HG03045 (cell line): ENCODE measurements at regions not wholly inside any gene's neighbourhood (a gene's known extent, or its start where the extent isn't known, plus 50 kb on each side); places are given as distances from the start of the nearest gene placed in this dataset.

Source experiments
- ATAC-seq: cut with Tn5 transposase; IDR thresholded peaks from one replicate; pipeline ENCODE4 v1.9.1; 2021; ENCODE audit warnings: mild to moderate bottlenecking, moderate library complexity; ENCODE audit not compliant: unreplicated experiment

DNA sequence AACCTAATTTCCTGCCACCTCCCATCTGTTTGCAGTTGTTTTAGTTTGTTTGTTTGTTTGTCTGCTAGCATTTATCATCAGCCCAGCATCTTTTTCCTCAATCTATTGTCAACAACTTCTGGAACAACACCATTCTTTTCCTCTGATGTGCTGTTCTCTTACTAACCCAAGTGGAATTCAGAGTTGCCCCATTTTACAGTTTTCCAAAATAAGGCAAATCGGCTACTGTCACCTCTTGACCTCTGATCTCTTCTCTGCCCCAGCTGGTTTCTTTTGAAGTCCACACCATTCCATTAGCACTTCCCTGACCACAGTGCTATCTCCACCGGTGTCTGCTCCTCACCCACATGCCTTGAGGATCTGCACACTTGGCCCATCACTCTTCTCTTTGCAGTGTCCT, 102.4 kb downstream of the EFNB2 start:
- no peak for ATAC-seq

DNA sequence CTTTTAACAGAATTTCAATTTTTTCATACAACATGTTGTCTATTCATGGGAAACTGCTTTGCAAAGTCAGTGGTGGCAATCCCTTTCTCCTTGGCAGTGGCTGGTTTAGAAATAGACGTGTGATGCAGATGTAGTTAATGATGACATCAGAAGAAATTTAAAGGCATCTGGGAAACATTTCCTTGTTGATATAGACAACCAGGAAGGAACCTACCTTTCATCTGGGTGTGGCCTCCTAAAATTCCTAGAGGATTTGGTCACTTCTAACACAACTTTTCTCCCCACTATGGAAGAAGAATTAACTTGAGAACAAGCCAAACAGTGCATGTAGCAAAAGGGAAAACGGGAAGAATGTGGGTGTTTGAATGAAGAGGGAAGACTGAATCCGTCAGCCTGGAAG, 102.8 kb downstream of the EFNB2 start:
- ATAC-seq = no peak

DNA sequence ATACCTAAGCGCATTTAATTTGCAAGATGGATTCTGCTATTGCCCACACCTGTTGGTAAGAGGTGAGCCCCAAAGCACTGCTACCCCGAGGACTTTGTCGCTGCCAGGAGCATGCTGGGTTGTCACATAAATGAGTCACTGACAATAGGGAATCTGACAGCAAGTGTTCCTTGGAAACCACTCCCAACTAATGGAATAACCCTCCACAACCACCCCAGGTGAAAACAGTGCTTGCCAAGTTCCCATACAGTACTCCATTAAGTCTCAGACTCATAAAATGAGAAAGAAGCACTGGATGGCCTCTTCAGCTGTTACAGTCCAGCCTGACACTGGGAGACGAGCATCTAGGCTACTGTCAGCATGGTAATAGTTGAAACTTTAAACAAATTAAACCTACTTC, 108.6 kb downstream of the EFNB2 start:
- ATAC-seq = no peak

DNA sequence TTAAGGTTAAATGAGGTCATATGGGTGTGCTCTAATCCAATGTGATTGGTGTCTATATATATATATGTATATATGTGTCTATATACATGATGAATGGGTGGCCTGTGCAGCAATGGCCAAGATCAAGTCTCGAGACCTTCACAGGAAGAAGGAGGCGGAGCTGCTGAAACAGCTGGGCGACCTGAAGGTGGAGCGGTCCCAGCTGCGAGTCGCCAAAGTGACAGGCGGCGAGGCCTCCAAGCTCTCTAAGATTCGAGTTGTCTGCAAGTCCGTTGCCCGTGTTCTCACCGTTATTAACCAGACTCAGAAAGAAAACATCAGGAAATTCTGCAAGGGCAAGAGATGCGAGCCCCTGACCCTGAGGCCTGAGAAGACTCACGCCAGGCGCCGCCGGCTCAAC, 109.8 kb downstream of the EFNB2 start:
- ATAC-seq = no peak

DNA sequence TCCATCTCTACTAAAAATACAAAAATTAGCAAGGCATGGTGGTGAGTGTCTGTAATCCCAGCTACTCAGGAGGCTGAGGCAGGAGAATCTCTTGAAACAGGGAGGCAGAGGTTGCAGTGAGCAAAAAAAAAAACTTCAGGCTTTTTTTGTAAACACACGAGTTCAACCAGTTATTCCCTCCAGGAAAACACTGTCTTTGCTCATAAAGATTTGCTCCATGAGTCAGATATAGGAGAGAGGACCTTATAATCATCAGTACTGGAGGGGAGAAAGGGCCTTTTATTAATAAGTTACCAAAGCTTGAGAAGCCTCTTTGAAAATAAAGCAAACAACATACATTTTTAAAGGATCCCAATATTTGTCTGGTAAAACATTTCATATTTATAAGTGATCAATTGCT, 110.7 kb downstream of the EFNB2 start:
- ATAC-seq = no peak

DNA sequence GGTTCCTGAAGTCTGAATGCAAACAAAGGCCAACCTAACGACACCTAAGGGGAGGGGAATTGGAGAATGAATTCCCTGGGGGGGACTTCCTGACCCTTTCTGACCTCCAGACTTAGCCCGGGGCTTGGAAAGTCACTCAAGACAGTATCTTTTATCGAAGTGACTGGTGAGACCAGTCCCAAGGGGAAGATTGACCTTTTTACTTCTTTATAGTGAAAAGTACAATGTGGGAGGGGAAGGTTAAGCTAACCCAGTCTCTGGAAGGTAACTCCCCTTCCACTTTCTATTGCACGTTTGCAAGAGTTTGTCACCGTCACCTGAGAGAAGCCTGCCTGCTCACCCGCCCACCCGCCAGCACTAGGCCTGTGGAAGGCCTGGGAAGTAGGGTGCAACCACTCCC, 111.9 kb downstream of the EFNB2 start:
- no peak for ATAC-seq

DNA sequence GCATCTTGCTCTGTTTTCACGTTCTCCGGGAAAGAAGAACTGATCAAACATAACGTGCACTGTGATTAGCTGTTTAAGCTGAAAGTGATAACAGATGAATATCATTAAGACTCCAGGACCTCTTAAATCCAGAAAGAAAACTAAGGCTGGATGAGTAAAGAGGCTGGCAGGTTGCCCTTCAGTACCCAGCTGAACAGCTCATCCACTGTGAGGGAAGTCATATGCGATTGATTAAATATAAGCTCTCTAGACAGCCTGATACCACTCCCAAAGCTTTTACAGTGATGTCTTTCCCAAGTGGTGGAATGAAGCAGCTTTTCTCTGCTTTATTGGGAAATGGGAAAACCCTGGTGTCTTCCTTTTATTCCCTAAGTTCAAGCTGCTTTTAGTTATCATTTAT, 116.9 kb downstream of the EFNB2 start:
- no peak for ATAC-seq

DNA sequence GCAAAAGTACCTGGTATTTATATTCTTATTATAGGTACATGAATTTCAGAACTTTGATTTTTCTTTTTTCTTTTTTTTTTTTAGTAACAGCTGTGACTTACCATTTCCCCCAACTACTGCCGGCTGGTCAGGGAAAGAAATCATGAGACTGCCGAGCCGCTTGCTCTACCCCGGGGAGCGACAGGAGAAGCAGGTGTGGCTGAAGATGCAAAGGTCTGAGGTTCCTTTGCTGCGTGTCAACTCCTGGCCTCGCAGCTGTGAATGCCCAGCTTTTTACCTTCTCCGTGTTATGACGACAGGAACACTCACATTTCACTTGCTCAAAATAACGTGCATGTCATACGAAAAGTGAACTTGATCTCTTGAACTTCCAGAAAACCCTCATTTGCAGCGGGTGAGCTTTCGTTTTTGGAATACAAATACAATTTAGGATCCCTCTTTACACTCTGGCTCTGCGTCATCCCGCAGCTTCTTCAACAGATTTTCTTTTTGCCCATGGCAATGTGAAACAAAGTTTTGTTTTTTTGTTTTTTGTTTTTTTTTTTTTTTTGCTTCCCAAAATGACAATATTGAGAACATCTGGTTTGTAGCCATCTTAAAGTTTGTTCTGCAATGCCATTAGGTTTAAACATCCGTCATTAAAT, 117.9 kb downstream of the EFNB2 start:
- ATAC-seq = no peak

DNA sequence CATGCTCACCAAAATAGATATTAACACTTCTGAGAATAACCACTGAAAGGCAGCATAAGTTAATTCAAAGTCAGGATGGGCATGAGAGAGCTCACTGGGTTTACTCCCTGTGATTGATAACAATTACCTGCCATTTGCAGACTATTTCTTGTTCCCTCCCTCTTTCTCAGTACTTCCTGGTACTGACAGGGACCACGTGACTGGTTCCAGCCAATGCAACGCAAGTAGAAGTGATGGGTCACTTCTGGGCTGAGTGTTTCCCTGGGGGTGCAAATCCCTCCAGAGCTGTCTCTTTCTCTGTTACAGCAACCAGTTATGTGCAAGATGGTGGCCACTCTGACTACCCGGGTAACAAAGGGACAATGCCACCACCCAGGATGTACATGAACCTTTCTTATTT, 118.8 kb downstream of the EFNB2 start:
- no peak for ATAC-seq

DNA sequence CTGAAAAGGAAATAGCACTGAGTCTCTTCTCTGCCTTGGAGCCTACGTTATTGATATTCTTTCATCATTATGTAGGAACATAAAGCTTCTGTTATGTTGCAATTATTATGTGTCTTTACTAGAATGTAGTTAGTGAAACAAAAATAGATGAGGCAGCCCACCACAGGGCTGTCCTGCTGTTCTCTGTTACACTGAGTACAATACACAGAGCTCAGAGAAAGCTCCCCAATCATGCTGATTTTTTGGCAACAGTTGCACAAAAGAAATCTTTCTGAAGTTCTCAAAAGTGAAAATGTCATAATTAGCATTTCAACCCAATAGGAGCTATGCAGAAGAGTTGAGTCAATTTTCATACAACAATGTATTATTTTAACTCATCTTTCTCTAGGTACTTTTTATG, 119.5 kb downstream of the EFNB2 start:
- no peak for ATAC-seq

DNA sequence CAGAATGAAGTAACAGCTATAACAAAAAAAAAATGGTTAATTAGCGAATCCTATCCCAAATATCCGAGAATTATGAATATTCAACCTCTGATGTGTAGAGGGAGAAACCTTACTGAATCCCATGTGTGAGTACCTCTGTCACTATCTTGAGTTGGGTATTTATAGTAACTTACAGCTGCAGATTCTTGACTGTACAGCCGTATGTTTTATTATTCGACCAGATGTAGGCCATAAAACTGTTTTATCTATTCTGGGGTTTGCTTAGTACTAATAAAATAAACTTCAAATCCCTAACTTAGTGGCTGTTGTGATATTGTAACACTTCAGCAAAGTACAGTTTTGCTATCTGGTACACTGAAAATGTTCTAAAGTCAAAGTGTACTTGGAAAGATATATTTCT, 120.0 kb downstream of the EFNB2 start:
- ATAC-seq = no peak

DNA sequence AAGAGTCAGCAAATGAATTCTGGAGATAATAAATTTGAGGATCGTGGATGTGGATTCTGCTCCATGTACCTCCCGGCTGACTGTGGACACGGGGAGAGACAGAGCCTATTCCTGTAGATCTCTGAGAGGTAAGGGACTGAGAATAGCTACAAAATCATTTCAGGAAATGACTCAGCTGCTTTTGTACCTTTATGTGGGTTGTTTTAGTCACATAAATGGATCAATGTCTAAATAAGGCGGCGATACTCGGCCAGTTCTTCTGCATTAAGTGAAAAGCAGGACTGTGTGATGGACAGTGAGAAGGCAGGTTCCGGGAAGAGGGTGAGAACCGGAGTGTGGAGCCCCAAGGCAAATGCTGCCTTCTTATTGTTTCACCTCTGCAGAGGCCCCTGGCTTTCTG, 128.1 kb downstream of the EFNB2 start:
- ATAC-seq = no peak

DNA sequence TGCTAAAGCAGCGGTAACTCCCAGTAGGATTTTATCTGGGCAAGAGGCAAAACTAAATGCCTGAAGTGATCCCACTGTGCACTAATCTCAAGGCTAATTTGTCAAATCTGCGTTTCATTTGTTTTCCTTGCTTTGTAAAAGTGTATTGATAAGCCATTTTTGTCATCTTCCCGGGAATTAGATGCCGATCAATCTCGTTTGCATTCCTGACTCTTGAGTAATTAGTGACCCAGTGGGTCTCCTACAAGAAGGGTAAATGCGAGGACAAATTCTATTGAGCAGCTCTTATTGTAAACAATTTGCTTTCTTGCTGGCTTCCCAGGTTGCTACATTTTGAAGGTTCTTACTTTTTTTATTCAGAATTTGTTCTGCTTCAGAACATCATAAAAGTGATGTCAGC, 129.7 kb downstream of the EFNB2 start:
- ATAC-seq = no peak

DNA sequence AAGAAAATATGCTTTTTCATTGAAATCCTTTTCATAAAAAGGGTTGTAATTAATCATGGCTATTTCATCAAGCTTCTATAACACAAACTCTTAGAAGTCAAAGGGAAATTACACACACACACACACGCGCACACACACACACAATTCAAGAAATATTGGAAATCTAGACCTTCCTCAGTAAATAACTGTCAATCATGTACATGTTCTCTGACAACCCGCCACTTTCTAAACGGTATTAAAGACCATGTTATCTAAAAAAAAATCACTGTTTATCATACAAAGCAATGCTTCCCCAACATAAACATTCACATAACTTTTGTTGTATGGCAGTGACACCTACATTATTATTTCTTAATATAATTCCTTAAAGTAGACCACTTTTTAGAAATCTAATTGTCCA, 132.2 kb downstream of the EFNB2 start:
- no peak for ATAC-seq

DNA sequence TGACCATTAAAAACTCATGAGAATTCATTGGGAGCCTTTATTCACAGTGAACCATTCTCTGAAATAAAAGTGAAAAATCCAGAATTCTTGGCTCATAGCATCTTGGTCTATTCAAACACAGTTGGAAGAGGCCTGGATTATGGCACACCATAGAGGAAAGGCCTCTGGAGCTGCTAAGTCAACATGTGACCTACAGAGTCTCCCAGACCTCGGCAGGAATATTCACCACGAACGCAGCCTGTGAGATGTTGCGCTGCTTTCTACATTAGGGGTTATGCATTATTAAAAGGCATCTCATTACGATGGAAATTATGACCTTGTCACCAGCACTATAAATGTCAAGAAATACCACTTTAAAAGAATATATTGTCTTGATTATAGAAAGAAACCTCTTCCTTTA, 132.6 kb downstream of the EFNB2 start:
- no peak for ATAC-seq

DNA sequence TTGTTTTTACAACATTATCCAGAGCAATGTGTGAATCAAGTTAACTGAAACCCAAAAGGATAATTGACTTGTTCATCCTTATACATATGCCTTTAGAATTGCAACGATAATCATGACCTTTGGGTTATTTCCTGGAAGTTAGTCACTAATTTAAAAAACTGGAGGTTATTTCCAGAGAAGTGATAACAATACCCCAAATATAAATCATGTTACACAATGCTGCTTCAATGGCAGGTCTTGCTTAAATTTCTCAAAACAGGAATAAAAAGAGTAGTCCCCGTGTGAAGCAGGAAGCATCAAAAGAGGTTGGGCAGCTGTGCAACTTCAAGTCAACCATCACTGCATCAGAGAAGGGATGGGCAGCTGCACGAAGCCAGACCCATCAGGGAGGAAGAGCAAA, 134.4 kb downstream of the EFNB2 start:
- no peak for ATAC-seq

DNA sequence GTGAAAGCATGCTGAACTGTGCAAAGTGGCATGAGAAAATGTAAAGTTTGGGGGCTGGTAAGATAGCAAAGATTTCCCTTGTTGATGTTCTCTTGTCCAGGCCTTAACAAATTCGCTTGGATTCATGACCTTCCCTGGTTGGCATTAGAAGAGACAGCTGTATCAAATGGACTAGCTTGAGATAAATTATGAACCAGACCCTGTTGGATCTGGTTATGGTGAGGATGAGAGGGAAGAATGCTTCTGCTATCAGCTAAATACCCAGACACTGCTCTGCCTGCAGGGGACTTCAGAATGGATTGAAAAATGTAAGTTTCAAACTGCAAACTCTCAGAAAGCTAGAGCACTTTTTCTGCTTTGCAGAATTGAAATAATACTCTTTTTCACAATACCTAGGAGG, 135.2 kb downstream of the EFNB2 start:
- ATAC-seq = no peak

DNA sequence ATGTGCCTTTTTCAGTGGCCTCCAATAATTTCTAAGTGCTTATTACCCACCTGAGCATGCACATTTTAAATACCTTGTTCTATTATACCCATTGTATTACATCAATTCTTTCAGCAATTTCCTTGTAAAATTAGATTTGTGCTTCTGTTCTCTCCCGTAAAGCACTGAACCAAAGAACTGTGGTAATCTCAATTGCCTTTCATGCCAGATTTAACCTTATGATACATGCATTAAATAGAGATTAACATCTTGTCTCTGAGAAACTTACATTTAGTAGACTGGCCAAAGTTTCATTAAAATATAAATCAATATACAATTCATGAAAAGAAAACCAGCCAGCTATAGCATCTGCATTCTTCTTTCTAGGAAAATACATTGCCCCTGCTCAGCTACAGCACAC, 137.2 kb downstream of the EFNB2 start:
- no peak for ATAC-seq

DNA sequence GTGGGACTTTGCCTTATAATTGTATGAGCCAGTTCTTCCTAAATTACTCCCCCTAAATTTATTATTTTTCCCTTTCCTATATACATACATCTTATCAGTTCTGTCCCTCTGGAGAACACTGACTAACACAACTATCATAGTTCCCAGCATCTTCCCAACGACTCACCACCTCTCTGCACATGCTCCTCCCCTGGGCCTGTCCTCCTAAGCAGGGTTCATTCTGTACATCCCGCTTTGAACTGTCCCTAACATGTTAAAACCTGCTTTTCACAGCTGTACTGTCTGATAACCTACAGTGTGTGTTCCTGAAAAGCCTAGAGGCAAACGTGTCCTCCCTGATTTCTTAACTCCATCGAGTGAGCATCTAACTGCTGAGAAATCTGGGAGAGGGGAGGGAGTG, 141.7 kb downstream of the EFNB2 start:
- ATAC-seq = no peak

DNA sequence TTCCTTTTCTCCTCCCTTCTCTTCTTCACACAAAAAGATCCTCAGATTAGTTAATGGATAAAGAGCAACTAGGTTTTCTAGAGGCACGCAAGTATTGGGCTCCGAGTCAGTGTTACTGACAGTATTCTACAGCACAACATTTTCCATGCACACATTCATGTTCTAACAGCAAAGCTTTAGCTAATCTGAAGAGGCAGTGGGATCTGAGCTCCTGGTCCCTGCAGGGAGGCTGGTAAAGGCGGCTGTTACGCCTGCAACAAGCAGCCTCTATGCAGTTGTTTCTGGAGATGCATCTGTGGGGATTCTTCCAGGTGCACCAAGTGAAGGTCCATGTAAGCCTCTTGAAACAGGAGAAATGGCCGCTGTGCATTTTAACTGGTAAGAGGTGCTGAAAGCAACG, 143.8 kb downstream of the EFNB2 start:
- no peak for ATAC-seq

DNA sequence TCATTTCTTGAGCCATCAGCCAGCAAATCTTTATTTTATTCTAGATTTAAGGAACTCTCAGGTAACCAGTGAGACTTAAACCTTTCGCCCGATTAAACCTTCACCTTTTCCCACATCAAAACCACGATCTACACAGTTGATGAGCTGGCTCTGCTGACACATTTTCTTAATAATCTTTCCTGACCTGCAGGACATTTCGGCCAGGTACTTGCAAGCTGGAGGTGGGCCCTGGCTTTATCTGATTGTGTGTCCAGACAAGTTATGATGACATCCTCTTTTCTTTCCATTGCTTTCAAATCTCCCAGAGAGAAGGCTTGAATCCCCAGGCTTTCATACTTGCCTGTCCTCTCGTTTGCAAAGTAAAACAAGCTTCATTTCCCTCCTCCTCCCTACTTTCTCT, 144.2 kb downstream of the EFNB2 start:
- ATAC-seq = no peak

DNA sequence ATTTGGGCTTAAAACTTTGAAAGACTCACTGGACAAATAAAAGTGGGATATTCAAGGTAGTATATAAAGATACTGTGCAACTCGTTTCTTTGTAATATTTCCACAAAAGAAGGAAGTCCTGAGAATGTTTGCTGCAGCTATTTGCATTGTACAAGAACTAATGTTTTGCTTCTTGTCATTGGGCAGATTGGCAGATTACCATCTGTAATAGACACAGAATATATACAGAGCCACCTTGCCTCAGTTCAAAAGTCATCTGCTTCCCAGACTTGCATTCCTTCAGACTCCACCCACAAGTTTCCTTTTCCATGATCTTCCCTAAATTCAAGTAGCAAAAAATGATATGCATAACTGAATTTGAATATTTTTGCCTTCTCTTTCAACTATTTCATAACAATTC, 145.1 kb downstream of the EFNB2 start:
- ATAC-seq = no peak

DNA sequence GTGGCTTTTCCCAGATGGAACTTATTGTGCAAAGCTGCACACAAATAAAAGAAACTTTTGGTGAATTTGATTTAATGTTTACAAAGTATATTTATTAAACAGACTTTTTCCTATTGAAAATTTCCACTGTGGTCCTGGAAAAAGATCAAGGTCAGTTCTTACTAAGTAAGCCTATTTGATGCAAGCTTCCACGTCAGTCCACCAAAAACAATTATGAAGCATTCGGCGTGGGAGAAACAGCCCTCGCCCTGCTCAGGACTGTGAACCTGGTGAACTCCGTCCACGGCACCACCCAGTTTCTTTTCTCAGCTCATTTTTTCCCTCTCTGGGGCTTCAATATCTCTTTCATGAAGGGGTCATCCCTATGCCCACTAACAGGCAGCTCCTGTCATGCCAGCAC, 149.8 kb downstream of the EFNB2 start:
- no peak for ATAC-seq

DNA sequence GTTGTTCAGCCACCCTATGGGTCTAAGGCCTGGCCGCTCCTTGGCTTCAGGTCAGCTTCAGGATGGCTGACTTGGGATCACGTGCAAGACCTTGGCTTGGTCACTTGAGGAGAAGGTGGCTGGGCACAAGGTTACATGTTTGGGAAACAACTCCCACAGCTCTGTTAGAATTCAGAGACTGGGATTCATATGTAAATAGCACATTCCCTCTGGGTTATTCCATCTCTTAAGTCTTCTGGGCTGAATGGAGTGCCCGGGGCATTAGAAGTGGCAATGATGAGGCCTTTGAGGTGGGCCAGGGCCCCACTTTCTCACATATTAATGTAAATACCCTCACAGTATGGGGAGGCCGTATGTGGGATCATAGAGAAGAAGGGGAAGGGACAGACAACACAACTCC, 150.9 kb downstream of the EFNB2 start:
- ATAC-seq = no peak
